Cardiac fibroblast (primary cell): ENCODE measurements at regions not wholly inside any gene's neighbourhood (a gene's known extent, or its start where the extent isn't known, plus 50 kb on each side); places are given as distances from the start of the nearest gene placed in this dataset.

Experiments used
- DNase-seq, 2 donors: peaks; one replicate each; pipeline versions ENCODE4 v3.0.0 to v3.0.0-alpha.2; 2010; ENCODE audit warnings: low read depth in 2 of 2
- H3K4me3 ChIP-seq, 2 donors: replicated peaks in 1 of 2; 1 replicate in 1 of 2; 2 replicates in 1 of 2; pipeline ENCODE4 v1.5.1; 2011; ENCODE audit warnings: low read depth in 2 of 2, low read length in 2 of 2, mild to moderate bottlenecking in 2 of 2, moderate library complexity in 1 of 2
- CTCF ChIP-seq: IDR thresholded peaks from one replicate; pipeline ENCODE4 v1.5.1; 2011; ENCODE audit warnings: low read depth, mild to moderate bottlenecking, low read length, inconsistent platforms

- TF ChIP-seq CTCF = no peak
- no peak overlapping the region for H3K4me3 ChIP-seq
- DNase-seq = no peak
Measured at GRCh38 chr13:51027644-51028043, 83.4 kb downstream of the C13orf42 start.

GRCh38 chr13:51026016-51026415, 85.1 kb downstream of the C13orf42 start:
- DNase-seq = no peak
- TF ChIP-seq CTCF = no peak

GRCh38 chr13:51025245-51025905, 85.7 kb downstream of the C13orf42 start:
- H3K4me3 ChIP-seq = no peak overlapping the region
- DNase-seq = no peak
- no peak for TF ChIP-seq CTCF

More at GRCh38 chr13:51026016-51026415, 85.1 kb downstream of the C13orf42 start:
- no peak overlapping the region for H3K4me3 ChIP-seq

- DNase-seq = no peak
- TF ChIP-seq CTCF = no peak
Measured at GRCh38 chr13:51021811-51022210, 89.3 kb downstream of the C13orf42 start.

GRCh38 chr13:51020600-51020999, 90.5 kb downstream of the C13orf42 start:
- no peak for TF ChIP-seq CTCF
- DNase-seq = no peak
- H3K4me3 ChIP-seq = no peak overlapping the region

More at GRCh38 chr13:51021811-51022210, 89.3 kb downstream of the C13orf42 start:
- no peak overlapping the region for H3K4me3 ChIP-seq

GRCh38 chr13:51019026-51019425, 92.0 kb downstream of the C13orf42 start:
- DNase-seq = no peak
- no peak for TF ChIP-seq CTCF
- H3K4me3 ChIP-seq = no peak overlapping the region

GRCh38 chr13:51017516-51017915, 93.6 kb downstream of the C13orf42 start:
- DNase-seq = no peak
- H3K4me3 ChIP-seq = no peak overlapping the region
- TF ChIP-seq CTCF = no peak
